Mesendoderm (in vitro differentiated cells): ENCODE measurements at regions not wholly inside any gene's neighbourhood (a gene's known extent, or its start where the extent isn't known, plus 50 kb on each side); places are given as distances from the start of the nearest gene placed in this dataset.
A peak's percentile ranks its signal among the peaks of the same experiment; 100 is the strongest.

ENCODE experiments used
- DNase-seq: peaks from one replicate; pipeline ENCODE4 v3.0.0; 2013
- H2AK5ac ChIP-seq: 2 replicates; pipeline ENCODE4 v1.6.1; 2013; ENCODE audit warnings: low read length, inconsistent platforms
- H2BK120ac ChIP-seq: 2 replicates; pipeline ENCODE4 v1.6.1; 2013; ENCODE audit warnings: low read depth, mild to moderate bottlenecking, low read length, moderate library complexity, mixed read lengths
- H2BK15ac ChIP-seq: replicated peaks from 2 replicates; pipeline ENCODE4 v1.6.1; 2013; ENCODE audit warnings: low read depth, mild to moderate bottlenecking, moderate library complexity
- H2BK5ac ChIP-seq: 2 replicates; pipeline ENCODE4 v1.6.1; 2013; ENCODE audit warnings: low read length, inconsistent platforms
- H3K18ac ChIP-seq: 2 replicates; pipeline ENCODE4 v1.6.1; 2013; ENCODE audit warnings: mild to moderate bottlenecking, low read length, mixed read lengths
- H3K23ac ChIP-seq: one replicate; pipeline ENCODE4 v1.6.1; 2013; ENCODE audit warnings: low read length
- H3K27ac ChIP-seq: 2 replicates; pipeline ENCODE4 v1.5.1; 2013; ENCODE audit warnings: low read depth, mild to moderate bottlenecking, inconsistent platforms, low read length, moderate library complexity
- H3K27me3 ChIP-seq: 2 replicates; pipeline ENCODE4 v1.6.1; 2013; ENCODE audit warnings: low read length, control low read depth, mild to moderate bottlenecking, inconsistent platforms; ENCODE audit not compliant: insufficient read depth, poor library complexity
- H3K36me3 ChIP-seq: 2 replicates; pipeline ENCODE4 v1.6.1; 2013; ENCODE audit warnings: low read length, inconsistent platforms; ENCODE audit not compliant: control insufficient read depth, insufficient read depth
- H3K4ac ChIP-seq: one replicate; pipeline ENCODE4 v1.6.1; 2013; ENCODE audit warnings: low read depth, mild to moderate bottlenecking, low read length, moderate library complexity
- H3K4me1 ChIP-seq: 2 replicates; pipeline ENCODE4 v1.6.1; 2013; ENCODE audit warnings: low read depth, low read length, inconsistent platforms; ENCODE audit not compliant: control insufficient read depth
- H3K4me2 ChIP-seq: 2 replicates; pipeline ENCODE4 v1.6.1; 2013; ENCODE audit warnings: low read length
- H3K4me3 ChIP-seq: 2 replicates; pipeline ENCODE4 v1.5.1; 2013; ENCODE audit warnings: mild to moderate bottlenecking, low read length
- H3K56ac ChIP-seq: one replicate; pipeline ENCODE4 v1.6.1; 2013; ENCODE audit warnings: low read length
- H3K79me1 ChIP-seq: 2 replicates; pipeline ENCODE4 v1.6.1; 2013; ENCODE audit warnings: low read length, inconsistent platforms
- H3K79me2 ChIP-seq: 2 replicates; pipeline ENCODE4 v1.6.1; 2013; ENCODE audit warnings: mild to moderate bottlenecking, low read length; ENCODE audit not compliant: control insufficient read depth, insufficient read depth
- H3K9ac ChIP-seq: 2 replicates; pipeline ENCODE4 v1.6.1; 2013; ENCODE audit warnings: low read length, inconsistent platforms
- H4K5ac ChIP-seq: one replicate; pipeline ENCODE4 v1.6.1; 2013; ENCODE audit warnings: low read length
- H4K8ac ChIP-seq: one replicate; pipeline ENCODE4 v1.6.1; 2013; ENCODE audit warnings: low read depth, mild to moderate bottlenecking, control low read depth, low read length, moderate library complexity
- WGBS: extraction: QIAGEN DNeasy Blood & Tissue Kit; methylation state at CpG from one replicate; pipeline ENCODE4 v1.1.7; 2013; ENCODE audit warnings: low lambda C conversion rate, missing lambda C conversion rate; ENCODE audit not compliant: insufficient coverage; ENCODE audit errors: extremely low coverage; 5-methylcytosine and 5-hydroxymethylcytosine counted together

GRCh38 chr18:51400721-51401120 is 203.2 kb upstream of the MEX3C start:
- Histone ChIP-seq H3K18ac (no peak overlapping the region), H4K8ac (no peak overlapping the region), H4K5ac (no peak overlapping the region), H3K36me3 (no peaks in the 10 kb centered on the region), H3K79me1 (no peaks in the 10 kb centered on the region), H3K79me2 (no peaks in the 10 kb centered on the region), H3K4me1 (no peaks in the 10 kb centered on the region), H3K23ac (no peak overlapping the region), H2AK5ac (no peak overlapping the region), H3K27ac (no peak overlapping the region), H3K27me3 (no peaks in the 10 kb centered on the region), H2BK15ac (no peak overlapping the region), H3K56ac (no peak overlapping the region), H2BK5ac (no peak overlapping the region), H2BK120ac (no peak overlapping the region), H3K9ac (no peak overlapping the region), H3K4me2 (no peak overlapping the region), H3K4ac (no peak overlapping the region), H3K4me3 (no peak overlapping the region)
- WGBS = no CpG with 5 or more reads among the region's 2 CpGs
- DNase-seq = no peak

GRCh38 chr18:51401912-51402311 is 204.4 kb upstream of the MEX3C start:
- Histone ChIP-seq H3K56ac (no peak overlapping the region), H4K8ac (no peak overlapping the region), H3K4ac (no peak overlapping the region), H3K4me2 (no peak overlapping the region), H3K27me3 (no peaks in the 10 kb centered on the region), H3K18ac (no peak overlapping the region), H3K27ac (no peak overlapping the region), H3K4me3 (no peak overlapping the region), H2BK120ac (no peak overlapping the region), H4K5ac (no peak overlapping the region), H2BK15ac (no peak overlapping the region), H3K36me3 (no peaks in the 10 kb centered on the region), H2AK5ac (no peak overlapping the region), H3K79me1 (no peaks in the 10 kb centered on the region), H3K9ac (no peak overlapping the region), H2BK5ac (no peak overlapping the region), H3K23ac (no peak overlapping the region), H3K79me2 (no peaks in the 10 kb centered on the region), H3K4me1 (no peaks in the 10 kb centered on the region)
- no CpG with 5 or more reads among the region's 2 CpGs for WGBS
- no peak for DNase-seq

GRCh38 chr18:51404620-51405019 is 207.1 kb upstream of the MEX3C start:
- no peak overlapping the region for H3K23ac ChIP-seq
- no peak overlapping the region for H4K8ac ChIP-seq
- H3K56ac ChIP-seq = no peak overlapping the region
- DNase-seq = no peak
- no peaks in the 10 kb centered on the region for H3K27me3 ChIP-seq
- H3K27ac ChIP-seq = no peak overlapping the region
- peak overlapping the region; percentile 0 for H3K4ac ChIP-seq
- no peak overlapping the region for H3K18ac ChIP-seq
- no peaks in the 10 kb centered on the region for H3K79me2 ChIP-seq
- no peaks in the 10 kb centered on the region for H3K4me1 ChIP-seq
- no CpG with 5 or more reads among the region's 2 CpGs for WGBS
- H4K5ac ChIP-seq = no peak overlapping the region
- H2BK15ac ChIP-seq = no peak overlapping the region
- H3K9ac ChIP-seq = no peak overlapping the region
- no peak overlapping the region for H2AK5ac ChIP-seq
- H3K79me1 ChIP-seq = no peaks in the 10 kb centered on the region
- no peak overlapping the region for H2BK5ac ChIP-seq
- H3K4me2 ChIP-seq = no peak overlapping the region
- no peak overlapping the region for H3K4me3 ChIP-seq
- H3K36me3 ChIP-seq = no peaks in the 10 kb centered on the region
- no peak overlapping the region for H2BK120ac ChIP-seq

- Histone ChIP-seq H2BK120ac (no peak overlapping the region), H3K79me1 (no peaks in the 10 kb centered on the region), H3K4ac (no peak overlapping the region), H2BK5ac (no peak overlapping the region), H3K9ac (no peak overlapping the region), H2AK5ac (no peak overlapping the region), H3K4me3 (no peak overlapping the region), H3K18ac (no peak overlapping the region), H3K23ac (no peak overlapping the region), H4K5ac (no peak overlapping the region), H3K27ac (no peak overlapping the region), H3K27me3 (no peaks in the 10 kb centered on the region), H3K79me2 (no peaks in the 10 kb centered on the region), H3K36me3 (no peaks in the 10 kb centered on the region), H3K4me2 (no peak overlapping the region), H3K56ac (no peak overlapping the region), H2BK15ac (no peak overlapping the region), H3K4me1 (no peaks in the 10 kb centered on the region), H4K8ac (no peak overlapping the region)
- no peak for DNase-seq
- no CpG with 5 or more reads among the region's 4 CpGs for WGBS
Observed at GRCh38 chr18:51405683-51406477, 208.4 kb upstream of the MEX3C start.

- no peak overlapping the region for H3K4ac ChIP-seq
- H3K4me3 ChIP-seq = no peak overlapping the region
- H2AK5ac ChIP-seq = no peak overlapping the region
- no peak overlapping the region for H2BK5ac ChIP-seq
- no peak overlapping the region for H3K27ac ChIP-seq
- H3K18ac ChIP-seq = no peak overlapping the region
- H3K4me2 ChIP-seq = no peak overlapping the region
- no peak overlapping the region for H3K9ac ChIP-seq
- no peaks in the 10 kb centered on the region for H3K36me3 ChIP-seq
- no peak overlapping the region for H4K8ac ChIP-seq
- no peak overlapping the region for H4K5ac ChIP-seq
- H3K23ac ChIP-seq = no peak overlapping the region
- H3K27me3 ChIP-seq = no peaks in the 10 kb centered on the region
- no CpG with 5 or more reads among the region's 8 CpGs for WGBS
- no peaks in the 10 kb centered on the region for H3K4me1 ChIP-seq
- DNase-seq = no peak
- no peak overlapping the region for H2BK120ac ChIP-seq
- H2BK15ac ChIP-seq = no peak overlapping the region
- H3K79me1 ChIP-seq = no peaks in the 10 kb centered on the region
- no peaks in the 10 kb centered on the region for H3K79me2 ChIP-seq
- H3K56ac ChIP-seq = no peak overlapping the region
Observed at GRCh38 chr18:51417643-51418483, 220.4 kb upstream of the MEX3C start.
